Sigmoid colon (tissue), 4 donors: ENCODE measurements at regions not wholly inside any gene's neighbourhood (a gene's known extent, or its start where the extent isn't known, plus 50 kb on each side); places are given as distances from the start of the nearest gene placed in this dataset.

Experiments used
- CTCF ChIP-seq, 4 experiments: fragments of 450-650 bp in 3 of 4; fragments of 200-600 bp in 1 of 4; IDR thresholded peaks; one replicate each; pipeline ENCODE4 v1.5.1; 2016 to 2019; ENCODE audit warnings: antibody characterized with exemption in 4 of 4, mild to moderate bottlenecking in 3 of 4, moderate library complexity in 2 of 4
- POLR2A ChIP-seq, 2 donors: fragments of 450-650 bp; IDR thresholded peaks; one replicate each; pipeline ENCODE4 v1.6.1; 2016; ENCODE audit warnings: antibody characterized with exemption in 2 of 2, mild to moderate bottlenecking in 2 of 2, moderate library complexity in 2 of 2
- POLR2AphosphoS5 ChIP-seq, 4 donors: sonication (generic); formaldehyde crosslinking; IDR thresholded peaks; one replicate each; pipeline ENCODE4 v1.6.1; 2017; ENCODE audit warnings: antibody characterized with exemption in 4 of 4

GRCh38 chr6:94144807-94145206 lies 725.4 kb upstream of the EPHA7 start:
- TF ChIP-seq POLR2A (IDR thresholded peaks at IDR 0.05) (no peak), POLR2AphosphoS5 (IDR thresholded peaks at IDR 0.05) (no peak), CTCF (IDR thresholded peaks at IDR 0.05) (no peak)
